ENCODE measurements at regions not wholly inside any gene's neighbourhood (a gene's known extent, or its start where the extent isn't known, plus 50 kb on each side); places are given as distances from the start of the nearest gene placed in this dataset.
"Not testable (repeated sequence)": the region's sequence is repeated elsewhere in the genome, so short reads cannot be mapped to it uniquely, and the experiment has no call there.

- not testable (repeated sequence) for H3K27me3 ChIP-seq, H3K4me3 ChIP-seq, DNase-seq, H3K36me3 ChIP-seq, H3K9me3 ChIP-seq
Measured at GRCh38 chr6:8282946-8283345, 152.4 kb downstream of the SLC35B3 start.

GRCh38 chr6:8282380-8282779 lies 153.0 kb downstream of the SLC35B3 start:
- Histone ChIP-seq H3K9me3 (no peaks in the 10 kb centered on the region), H3K36me3 (no peaks in the 10 kb centered on the region), H3K4me3 (no peak overlapping the region), H3K27me3 (no peaks in the 10 kb centered on the region)
- no peak for DNase-seq

- DNase-seq, result no peak
- Histone ChIP-seq H3K36me3 (no peaks in the 10 kb centered on the region), H3K9me3 (no peaks in the 10 kb centered on the region), H3K27me3 (no peaks in the 10 kb centered on the region), H3K4me3 (no peak overlapping the region)
Measured at GRCh38 chr6:8279041-8279805, 156.1 kb downstream of the SLC35B3 start.

- H3K4me3 ChIP-seq, result no peak overlapping the region
- H3K9me3 ChIP-seq, result no peaks in the 10 kb centered on the region
- no peak for DNase-seq
- no peaks in the 10 kb centered on the region for H3K27me3 ChIP-seq
- no peaks in the 10 kb centered on the region for H3K36me3 ChIP-seq
Measured at GRCh38 chr6:8278562-8278961, 156.8 kb downstream of the SLC35B3 start.

- DNase-seq, result no peak
- no peak overlapping the region for H3K4me3 ChIP-seq
- no peaks in the 10 kb centered on the region for H3K27me3 ChIP-seq
- no peaks in the 10 kb centered on the region for H3K9me3 ChIP-seq
- H3K36me3 ChIP-seq, result no peaks in the 10 kb centered on the region
Measured at GRCh38 chr6:8277769-8278168, 157.6 kb downstream of the SLC35B3 start.

DNA sequence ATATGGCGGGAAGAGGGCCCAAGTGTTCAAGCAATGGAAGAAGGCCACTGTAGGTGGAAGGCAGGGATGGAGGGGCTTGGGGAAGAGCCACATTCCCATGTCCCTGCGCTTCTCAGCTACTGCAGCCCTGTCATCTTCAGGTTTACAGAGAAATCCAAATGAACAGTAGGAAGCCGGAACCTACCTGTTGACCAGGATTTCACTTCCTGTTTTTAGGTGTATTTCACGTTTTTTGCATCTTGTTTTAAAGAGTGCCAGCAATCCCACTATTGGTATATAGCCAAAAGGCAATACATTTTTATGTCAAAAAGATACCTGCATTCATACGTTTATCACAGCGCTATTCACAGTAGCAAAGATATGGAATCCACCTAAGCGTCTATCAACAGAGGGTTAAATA lies 159.2 kb downstream of the SLC35B3 start:
- H3K4me3 ChIP-seq, result no peak overlapping the region
- H3K27me3 ChIP-seq, result no peaks in the 10 kb centered on the region
- H3K36me3 ChIP-seq, result no peaks in the 10 kb centered on the region
- no peaks in the 10 kb centered on the region for H3K9me3 ChIP-seq
- no peak for DNase-seq

DNA sequence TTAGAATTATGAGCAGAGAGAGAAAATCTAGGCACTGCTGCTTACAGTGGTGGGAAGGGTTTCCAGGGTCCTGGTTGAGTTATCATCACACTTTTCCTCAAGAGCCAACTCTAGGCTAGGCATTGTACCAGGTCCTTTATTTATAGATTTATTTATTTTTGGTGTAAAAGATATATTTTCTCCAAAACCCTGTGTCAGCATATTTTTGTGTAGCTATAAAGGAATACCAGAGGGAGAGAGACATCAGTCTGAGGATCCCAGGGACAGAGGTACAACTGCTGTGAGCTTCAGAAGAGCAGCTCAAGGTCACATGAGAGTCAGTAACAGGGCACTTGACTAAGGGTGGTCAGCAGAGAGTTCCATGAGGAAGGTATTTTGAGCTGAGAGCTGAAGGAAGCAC lies 159.7 kb downstream of the SLC35B3 start:
- H3K36me3 ChIP-seq, result no peaks in the 10 kb centered on the region
- H3K9me3 ChIP-seq, result no peaks in the 10 kb centered on the region
- DNase-seq, result no peak
- H3K4me3 ChIP-seq, result no peak overlapping the region
- no peaks in the 10 kb centered on the region for H3K27me3 ChIP-seq

- H3K9me3 ChIP-seq, result no peaks in the 10 kb centered on the region
- DNase-seq, result no peak
- no peaks in the 10 kb centered on the region for H3K36me3 ChIP-seq
- no peak overlapping the region for H3K4me3 ChIP-seq
- H3K27me3 ChIP-seq, result no peaks in the 10 kb centered on the region
Measured at GRCh38 chr6:8274226-8274625, 161.1 kb downstream of the SLC35B3 start.

DNA sequence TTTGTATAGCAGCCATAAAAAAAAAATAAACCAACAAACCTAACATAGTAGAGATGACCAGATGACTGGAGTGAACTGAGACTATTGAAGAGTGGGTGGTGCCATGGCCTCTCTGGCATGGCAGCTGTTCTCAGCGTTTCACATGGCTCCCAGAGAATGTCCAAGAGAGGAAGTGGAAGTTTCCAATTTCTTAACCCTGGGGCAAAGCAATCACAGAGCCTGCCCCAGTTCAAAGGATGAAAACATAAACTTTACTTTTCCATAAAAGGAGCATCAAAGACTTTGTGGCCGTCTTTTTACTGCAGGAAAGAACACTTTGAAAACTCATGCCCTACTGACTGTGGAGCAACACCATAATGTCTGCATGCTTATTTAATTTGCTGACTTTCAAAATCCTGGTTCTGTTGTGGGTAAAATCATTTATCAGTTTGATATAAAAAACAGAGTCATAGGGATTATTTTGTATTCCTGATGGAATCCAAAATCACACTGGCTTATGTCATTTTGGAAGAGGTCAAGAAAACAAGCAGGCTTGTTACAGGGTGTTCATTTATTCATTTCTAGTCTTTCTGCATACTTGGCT lies 165.4 kb downstream of the SLC35B3 start:
- DNase-seq, result no peak
- H3K9me3 ChIP-seq, result no peaks in the 10 kb centered on the region

GRCh38 chr6:8269094-8269493 lies 166.3 kb downstream of the SLC35B3 start:
- no peak overlapping the region for H3K4me3 ChIP-seq
- DNase-seq, result no peak
- no peaks in the 10 kb centered on the region for H3K9me3 ChIP-seq
- no peaks in the 10 kb centered on the region for H3K36me3 ChIP-seq
- no peaks in the 10 kb centered on the region for H3K27me3 ChIP-seq

More for the DNA sequence above, 165.4 kb downstream of the SLC35B3 start:
- Histone ChIP-seq H3K4me3 (no peak overlapping the region), H3K27me3 (no peaks in the 10 kb centered on the region), H3K36me3 (no peaks in the 10 kb centered on the region)

- Histone ChIP-seq H3K4me3 (no peak overlapping the region), H3K36me3 (no peaks in the 10 kb centered on the region), H3K27me3 (no peaks in the 10 kb centered on the region), H3K9me3 (no peaks in the 10 kb centered on the region)
- DNase-seq, result no peak
Measured at GRCh38 chr6:8268606-8269005, 166.3 kb upstream of the EEF1E1 start.

DNA sequence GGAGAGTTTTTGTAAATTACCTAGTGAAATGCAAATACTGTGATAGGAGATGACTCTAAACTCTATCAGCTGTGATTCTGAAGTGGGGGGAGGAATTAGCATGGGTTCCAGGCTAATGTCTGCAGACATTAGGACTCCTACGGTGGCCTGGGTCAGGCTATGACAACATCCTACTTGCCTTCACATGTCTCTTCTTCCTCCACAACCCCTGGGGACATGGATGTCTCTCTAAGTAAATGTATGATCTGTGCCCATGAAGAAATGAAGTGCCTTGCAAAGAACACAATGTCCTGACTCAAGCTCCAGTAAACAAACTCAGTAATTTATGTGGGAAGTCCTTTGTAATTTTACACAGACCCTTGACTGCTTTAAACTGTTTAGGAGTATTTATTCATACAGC lies 165.8 kb upstream of the EEF1E1 start:
- DNase-seq, result no peak
- Histone ChIP-seq H3K4me3 (no peak overlapping the region), H3K36me3 (no peaks in the 10 kb centered on the region), H3K9me3 (no peaks in the 10 kb centered on the region), H3K27me3 (no peaks in the 10 kb centered on the region)

- Histone ChIP-seq H3K36me3 (no peaks in the 10 kb centered on the region), H3K27me3 (peaks cover 13% of the 10 kb centered on the region), H3K4me3 (no peak overlapping the region), H3K9me3 (no peaks in the 10 kb centered on the region)
- DNase-seq, result no peak
Measured at GRCh38 chr6:8260610-8261009, 158.3 kb upstream of the EEF1E1 start.

- no peaks in the 10 kb centered on the region for H3K27me3 ChIP-seq
- no peaks in the 10 kb centered on the region for H3K36me3 ChIP-seq
- no peak for DNase-seq
- no peaks in the 10 kb centered on the region for H3K9me3 ChIP-seq
- no peak overlapping the region for H3K4me3 ChIP-seq
Measured at GRCh38 chr6:8246403-8246802, 144.1 kb upstream of the EEF1E1 start.

DNA sequence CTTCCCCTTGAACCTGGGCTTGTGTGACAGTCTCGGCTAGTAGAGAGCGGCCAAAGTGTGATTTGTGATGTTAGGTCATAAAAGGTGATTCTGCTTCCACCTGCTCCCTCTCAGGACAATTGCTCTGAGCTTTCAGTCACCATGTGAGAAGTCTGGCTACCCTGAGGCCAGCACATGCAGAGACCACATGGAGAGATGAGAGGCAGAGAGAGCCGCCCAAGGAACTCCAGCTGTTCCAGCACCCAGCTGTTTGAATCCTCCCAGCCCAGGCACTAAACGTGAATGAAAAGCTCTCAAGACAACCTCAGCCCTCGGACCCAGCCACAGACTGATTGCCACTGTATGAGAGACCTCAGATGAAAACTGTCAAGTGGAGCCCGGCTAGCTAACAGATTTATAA lies 143.4 kb upstream of the EEF1E1 start:
- no peak overlapping the region for H3K4me3 ChIP-seq
- no peak for DNase-seq
- no peaks in the 10 kb centered on the region for H3K9me3 ChIP-seq
- no peaks in the 10 kb centered on the region for H3K36me3 ChIP-seq
- H3K27me3 ChIP-seq, result no peaks in the 10 kb centered on the region

- Histone ChIP-seq H3K27me3 (peaks cover 3% of the 10 kb centered on the region; the same call in 1 of the 2 replicates), H3K4me3 (no peak overlapping the region), H3K9me3 (no peaks in the 10 kb centered on the region), H3K36me3 (no peaks in the 10 kb centered on the region)
- no peak for DNase-seq
Measured at GRCh38 chr6:8243475-8243874, 141.1 kb upstream of the EEF1E1 start.

GRCh38 chr6:8242885-8243284 lies 140.5 kb upstream of the EEF1E1 start:
- Histone ChIP-seq H3K9me3 (no peaks in the 10 kb centered on the region), H3K36me3 (no peaks in the 10 kb centered on the region), H3K27me3 (peaks cover 3% of the 10 kb centered on the region; the same call in 1 of the 2 replicates), H3K4me3 (no peak overlapping the region)
- DNase-seq, result no peak

GRCh38 chr6:8240301-8240700 lies 138.0 kb upstream of the EEF1E1 start:
- H3K9me3 ChIP-seq, result no peaks in the 10 kb centered on the region
- no peaks in the 10 kb centered on the region for H3K36me3 ChIP-seq
- no peak overlapping the region for H3K4me3 ChIP-seq
- peaks cover 3% of the 10 kb centered on the region; the same call in 1 of the 2 replicates for H3K27me3 ChIP-seq
- no peak for DNase-seq

All from MG63 (cell line).